DMS114 treated with DMSO at 0.1 percent for 48 hours (cell line): ENCODE measurements at regions not wholly inside any gene's neighbourhood (a gene's known extent, or its start where the extent isn't known, plus 50 kb on each side); places are given as distances from the start of the nearest gene placed in this dataset.

Source experiments
- DNase-seq: peaks from one replicate; lab custom pipeline; 2025; ENCODE audit not compliant: unreplicated experiment; lab: John Stamatoyannopoulos, UW

GRCh38 chr6:139647841-139648240 is 273.4 kb upstream of the CITED2 start:
- no peak for DNase-seq

- no peak for DNase-seq
Measured at GRCh38 chr6:139647016-139647415, 272.6 kb upstream of the CITED2 start.

DNA sequence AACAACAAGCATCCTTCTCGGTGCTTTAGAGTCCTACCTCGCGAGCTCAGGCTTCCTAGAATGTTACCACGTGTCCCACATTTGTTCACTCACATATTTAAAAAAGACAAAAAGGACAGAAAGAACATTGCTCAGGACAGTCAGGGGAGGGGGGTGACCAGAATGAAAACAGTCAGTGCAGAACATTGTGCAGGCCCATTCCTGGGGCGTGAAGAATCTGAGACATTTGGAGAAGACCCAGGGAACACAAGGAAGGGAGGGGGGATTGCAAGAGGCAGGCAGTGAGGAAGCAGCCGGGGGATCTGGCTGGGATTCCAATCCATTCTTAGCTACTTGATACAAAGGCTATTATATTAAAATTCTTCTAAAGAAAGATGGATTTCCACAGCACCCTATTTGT is 270.4 kb upstream of the CITED2 start:
- DNase-seq = no peak

- DNase-seq = no peak
Measured at GRCh38 chr6:139643986-139644385, 269.5 kb upstream of the CITED2 start.

GRCh38 chr6:139642346-139642745 is 267.9 kb upstream of the CITED2 start:
- no peak for DNase-seq

- no peak for DNase-seq
Measured at GRCh38 chr6:139641376-139641775, 266.9 kb upstream of the CITED2 start.

GRCh38 chr6:139640921-139641320 is 266.5 kb upstream of the CITED2 start:
- no peak for DNase-seq

DNA sequence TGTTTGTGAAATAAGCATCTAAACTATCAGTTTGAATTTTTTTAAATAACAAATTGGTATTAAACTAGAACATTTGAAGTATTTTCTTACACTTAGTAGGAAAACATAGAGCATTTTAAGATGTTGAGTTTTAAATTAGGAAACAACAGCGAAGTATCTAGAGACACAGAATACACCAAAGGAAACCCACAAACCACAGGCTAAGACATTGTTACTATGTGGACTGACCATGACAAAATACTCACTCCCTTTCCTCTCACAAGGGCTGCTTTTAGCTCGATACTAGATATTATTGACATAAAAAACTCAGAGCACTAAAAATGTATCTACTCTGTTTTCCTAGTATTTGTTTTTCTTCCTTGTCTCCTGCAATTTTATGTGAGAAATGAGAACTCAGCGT is 266.0 kb upstream of the CITED2 start:
- no peak for DNase-seq

DNA sequence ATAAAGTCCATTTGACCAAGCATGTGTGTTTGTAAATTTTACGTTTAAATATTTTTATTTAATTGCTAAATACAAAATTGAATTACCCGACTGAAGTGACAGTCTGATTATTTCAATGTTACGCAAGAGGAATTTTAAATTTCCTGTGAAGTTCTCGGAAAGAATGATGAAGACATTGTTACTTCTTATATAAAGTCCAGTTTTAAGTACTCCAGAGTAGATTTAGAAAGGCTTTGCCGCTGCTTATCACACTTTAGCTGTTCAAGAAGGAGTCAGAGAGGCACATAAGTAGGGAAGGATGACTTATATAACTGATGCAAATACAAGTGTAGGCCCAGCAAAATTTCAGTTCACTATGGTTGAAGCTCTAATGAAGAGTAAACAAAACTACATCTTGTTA is 265.1 kb upstream of the CITED2 start:
- no peak for DNase-seq

DNA sequence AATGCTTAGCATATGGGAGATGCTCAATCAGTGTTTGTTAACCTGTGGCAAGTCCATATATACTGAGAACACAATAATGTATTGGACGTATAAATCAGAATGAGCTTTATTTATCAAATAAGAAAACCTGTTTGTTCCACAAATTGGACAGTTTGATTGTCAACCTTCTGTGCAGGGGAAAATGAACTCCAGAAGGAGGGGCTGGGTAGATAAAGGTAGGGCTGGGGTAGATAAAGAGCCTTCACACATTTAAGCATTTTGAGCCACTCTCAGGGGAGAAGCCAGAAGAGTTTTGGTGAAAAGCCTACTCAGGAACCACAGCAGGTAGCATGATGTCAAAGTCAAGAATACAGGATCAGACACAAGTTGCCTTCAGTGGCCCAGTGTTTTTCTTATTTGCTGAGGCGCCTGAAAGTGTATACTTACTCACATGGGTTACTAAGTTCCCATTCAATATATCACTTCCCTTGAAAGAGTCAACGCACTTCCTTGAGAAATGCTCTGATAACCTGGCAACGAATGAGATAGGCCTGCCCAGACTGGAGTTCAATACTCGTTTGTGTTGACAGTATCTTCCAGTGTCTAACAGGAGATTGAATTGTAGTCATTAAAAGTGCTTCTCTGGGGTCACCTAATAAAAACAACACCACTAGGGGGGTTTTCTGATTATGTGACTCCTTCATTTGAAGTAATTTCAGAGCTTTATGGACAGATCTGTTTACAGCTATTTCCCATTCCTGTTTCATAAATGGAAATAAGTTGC is 263.9 kb upstream of the CITED2 start:
- no peak for DNase-seq

- DNase-seq = no peak
Measured at GRCh38 chr6:139637766-139638165, 263.3 kb upstream of the CITED2 start.

GRCh38 chr6:139636391-139636790 is 261.9 kb upstream of the CITED2 start:
- no peak for DNase-seq

- DNase-seq = no peak
Measured at GRCh38 chr6:139635401-139636130, 261.1 kb upstream of the CITED2 start.

DNA sequence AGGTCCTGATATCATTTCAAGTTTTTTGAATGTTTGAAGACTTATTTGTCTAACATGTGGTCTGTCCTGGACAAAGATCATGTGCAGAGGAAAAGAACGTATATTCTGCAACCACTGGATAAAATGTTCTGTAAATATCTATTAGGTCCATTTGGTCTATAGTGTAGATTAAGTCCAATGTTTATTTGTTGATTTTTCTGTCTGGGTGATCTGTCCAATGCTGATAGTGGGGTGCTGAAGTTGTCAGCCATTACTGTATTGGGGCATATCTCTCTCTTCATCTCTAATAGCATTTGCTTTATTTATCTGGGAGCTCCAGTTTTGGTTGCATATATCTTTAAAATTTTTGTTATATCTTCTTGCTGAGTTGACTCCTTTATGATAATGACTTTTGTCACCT is 258.4 kb upstream of the CITED2 start:
- no peak for DNase-seq

DNA sequence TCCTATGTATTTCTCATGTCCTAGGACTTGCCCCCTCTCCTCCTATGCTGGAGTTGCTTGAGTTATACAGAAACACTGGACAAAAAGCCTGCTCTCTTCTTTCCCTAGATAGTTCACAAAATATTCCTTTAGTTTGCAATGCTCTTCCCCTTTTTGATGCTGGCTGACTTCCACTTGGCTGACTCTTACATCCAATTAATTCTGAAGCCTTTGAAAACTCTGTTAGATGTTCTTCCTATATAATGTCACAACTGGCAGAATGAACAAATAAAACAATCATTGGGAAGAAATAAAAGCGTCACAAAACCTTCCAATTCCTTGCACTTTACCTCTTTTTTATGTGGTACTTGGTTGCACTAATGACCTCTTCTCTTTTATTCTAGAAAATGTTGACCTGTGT is 253.8 kb upstream of the CITED2 start:
- no peak for DNase-seq

DNA sequence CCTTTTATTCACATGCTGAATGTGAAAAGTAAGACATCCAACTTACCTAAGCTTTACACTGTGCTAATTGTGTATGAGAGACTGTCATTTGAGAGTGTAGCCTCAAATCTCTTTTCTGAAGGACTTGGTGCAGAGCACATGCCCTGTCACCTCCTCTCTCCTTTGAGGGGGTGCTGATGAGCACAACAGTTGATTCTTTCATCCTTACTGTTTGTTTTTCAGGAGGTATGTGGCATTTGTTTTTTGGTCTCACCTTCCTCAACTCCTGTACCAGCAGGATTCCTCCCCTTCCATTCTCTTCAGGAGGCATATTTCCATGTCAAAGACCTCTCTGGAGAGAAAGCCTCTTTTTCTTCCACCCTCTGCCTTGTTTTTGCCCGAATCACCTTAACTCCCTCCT is 252.6 kb upstream of the CITED2 start:
- DNase-seq = no peak

DNA sequence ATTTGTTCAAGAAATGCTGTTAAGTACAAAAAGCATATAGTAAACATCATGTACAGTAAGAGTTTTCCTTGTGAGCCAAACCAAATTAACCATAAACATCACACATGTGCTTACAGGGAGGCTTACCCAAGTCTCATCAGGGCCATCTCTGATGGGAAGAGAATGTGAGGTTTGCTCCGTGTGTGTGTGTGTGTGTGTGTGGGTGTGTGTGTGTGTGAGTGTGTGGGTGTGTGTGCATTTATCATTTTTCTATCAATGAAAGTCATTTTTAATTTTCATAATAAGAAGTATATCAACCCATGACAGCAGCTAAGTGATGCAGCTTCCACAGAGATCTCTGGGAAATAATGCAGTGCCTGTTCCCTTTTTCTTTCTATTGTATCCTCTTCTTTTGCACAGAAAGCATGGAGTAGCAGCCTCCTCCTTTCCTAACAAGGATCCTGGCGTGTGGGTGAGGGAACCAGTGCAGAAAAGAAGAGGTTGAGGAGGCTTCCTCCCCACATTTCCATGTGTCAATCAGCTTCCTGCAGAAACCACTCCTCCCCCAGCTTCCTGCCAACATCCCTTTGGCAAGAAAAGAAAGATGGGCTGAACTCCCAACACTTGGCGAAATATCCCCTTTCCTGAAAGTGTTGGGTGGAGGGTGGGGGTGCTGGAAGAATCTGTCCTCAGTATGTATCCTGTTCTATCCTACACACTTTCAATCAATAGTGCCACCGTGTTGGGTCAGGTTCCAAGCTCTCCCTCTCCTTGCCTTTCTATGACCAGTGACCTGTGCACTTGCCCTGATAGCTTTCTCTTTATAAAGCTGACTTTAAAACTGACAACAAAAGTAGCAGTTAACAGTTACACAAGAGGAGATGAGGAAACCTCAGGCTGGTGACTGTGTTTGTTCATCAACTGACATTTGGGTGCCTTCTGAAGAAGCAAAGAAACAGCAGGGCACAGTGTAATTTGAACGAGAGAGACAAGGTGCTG is 251.8 kb upstream of the CITED2 start:
- DNase-seq = no peak

DNA sequence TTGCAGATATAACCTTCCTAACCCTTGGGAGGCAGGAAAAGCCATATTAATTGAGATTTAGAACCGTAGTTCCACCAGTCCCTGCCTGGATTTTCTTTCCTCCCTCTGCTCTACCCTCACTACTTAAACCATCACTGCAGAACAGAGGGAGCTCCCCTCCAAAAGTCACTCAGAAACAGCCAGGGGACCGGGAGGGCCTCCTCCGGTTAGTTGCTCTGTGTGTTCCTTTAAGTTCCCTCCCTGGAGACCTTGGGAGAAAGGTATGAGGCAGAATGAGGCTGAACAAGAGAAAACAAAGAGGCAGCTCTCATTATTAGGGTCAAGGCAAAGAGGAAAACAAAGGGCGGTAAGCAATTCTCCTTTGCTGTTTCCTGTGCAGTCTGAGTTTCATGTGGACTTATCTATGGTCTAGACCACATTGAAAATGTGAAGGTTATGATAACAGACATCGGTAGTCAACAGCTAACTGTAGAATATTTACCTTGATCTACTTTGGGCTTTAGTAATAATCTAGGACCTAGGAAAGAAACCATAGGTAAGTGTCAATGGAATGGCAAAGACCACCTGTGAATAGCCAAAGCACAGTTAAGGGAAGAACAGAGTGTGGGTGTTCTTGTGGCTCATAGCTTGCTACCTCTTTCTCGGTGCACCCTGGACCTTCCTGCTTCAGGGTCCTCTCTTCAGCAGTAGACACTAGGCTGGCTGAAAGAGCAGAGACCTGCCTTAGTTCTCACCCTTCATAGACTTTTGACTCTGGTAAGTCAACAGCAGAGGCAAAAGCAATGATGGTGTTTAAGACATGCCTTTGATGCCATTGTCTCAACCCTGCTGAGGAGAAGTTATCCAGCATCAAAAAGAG is 250.9 kb upstream of the CITED2 start:
- no peak for DNase-seq

GRCh38 chr6:139623372-139623771 is 248.9 kb upstream of the CITED2 start:
- no peak for DNase-seq

DNA sequence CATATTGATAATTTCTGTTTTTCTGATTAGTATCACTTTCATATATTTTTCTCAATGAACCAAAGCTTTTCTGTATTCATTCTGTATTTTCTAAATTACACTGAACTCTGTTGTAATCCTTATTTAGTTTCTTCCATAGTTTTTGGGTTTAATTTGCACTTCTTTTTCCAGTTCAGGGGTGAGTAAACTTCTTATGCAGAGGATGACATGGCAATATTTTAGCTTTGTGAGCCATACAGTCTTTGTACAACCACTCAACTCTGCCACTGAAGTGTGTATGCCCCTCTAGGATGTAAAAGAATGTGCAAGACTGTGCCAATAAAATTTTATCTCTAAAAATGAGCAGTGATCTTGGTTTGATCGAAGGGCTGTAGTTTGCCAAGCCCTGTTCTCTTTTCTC is 239.0 kb upstream of the CITED2 start:
- DNase-seq = no peak

DNA sequence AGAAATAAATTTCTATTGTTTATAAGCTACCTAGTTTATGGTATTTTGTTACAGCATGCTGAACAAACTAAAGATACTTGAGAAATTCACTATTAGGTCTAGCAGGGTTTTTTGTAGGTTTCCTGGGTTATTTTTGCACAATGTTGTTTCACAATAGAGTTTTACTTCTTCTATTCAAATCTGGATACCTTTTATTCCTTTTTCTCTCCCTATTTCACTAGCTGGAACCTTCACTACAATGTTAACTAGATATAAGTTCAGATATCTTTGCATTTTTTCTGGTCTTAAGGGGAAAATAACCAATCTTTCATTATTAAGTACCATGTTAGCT is 237.7 kb upstream of the CITED2 start:
- no peak for DNase-seq
